NT2/D1 (cell line): ENCODE measurements at regions not wholly inside any gene's neighbourhood (a gene's known extent, or its start where the extent isn't known, plus 50 kb on each side); places are given as distances from the start of the nearest gene placed in this dataset.
"Not testable (repeated sequence)": the region's sequence is repeated elsewhere in the genome, so short reads cannot be mapped to it uniquely, and the experiment has no call there.

Experiments
- YY1 ChIP-seq: IDR thresholded peaks from 2 replicates; pipeline ENCODE4 v1.6.1; 2011; ENCODE audit not compliant: insufficient read length, insufficient read depth
- ZNF274 ChIP-seq: IDR thresholded peaks from 2 replicates; pipeline ENCODE4 v1.6.1; 2011; ENCODE audit warnings: mild to moderate bottlenecking, low read depth, low read length

- not testable (repeated sequence) for TF ChIP-seq ZNF274, YY1
Observed at GRCh38 chr21:5230561-5230960, 5290.8 kb upstream of the TPTE start.
